CD4-positive, alpha-beta T cell treated with Interleukin-6 at 100 ng/mL for 8 hours (primary cell): ENCODE measurements at regions not wholly inside any gene's neighbourhood (a gene's known extent, or its start where the extent isn't known, plus 50 kb on each side); places are given as distances from the start of the nearest gene placed in this dataset.
"Not testable (repeated sequence)": the region's sequence is repeated elsewhere in the genome, so short reads cannot be mapped to it uniquely, and the experiment has no call there.

Experiments used
- DNase-seq: peaks from one replicate; pipeline ENCODE4 v3.0.0-alpha.2; 2020; ENCODE audit warnings: mixed read lengths, low spot score

DNA sequence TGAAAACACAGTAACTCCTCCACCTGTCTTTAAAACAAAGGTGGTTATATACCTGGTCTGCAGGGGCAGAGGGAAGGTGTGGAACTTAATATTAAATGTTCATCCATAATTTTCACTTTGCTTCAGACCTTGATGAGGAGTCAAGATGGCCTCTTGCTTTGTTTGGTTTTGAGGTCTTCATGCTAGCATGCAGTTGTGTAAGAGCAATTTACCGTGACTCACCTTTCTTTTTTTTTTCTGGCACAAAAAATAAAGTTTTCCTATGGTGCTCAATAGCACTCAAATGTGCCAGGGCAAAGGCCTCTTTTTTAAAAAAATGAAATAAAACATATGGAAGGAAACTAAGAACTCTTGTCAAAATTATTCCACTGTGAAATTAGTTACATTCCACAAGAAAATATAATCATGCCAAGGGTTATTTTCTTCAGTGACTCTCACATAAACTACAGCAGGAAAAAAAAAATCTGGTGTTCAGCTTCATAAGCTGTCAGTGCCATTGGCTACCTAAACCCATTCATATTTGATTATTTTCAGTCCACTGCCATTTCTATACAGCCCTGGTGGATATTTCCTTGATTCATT, 128.2 kb downstream of the SLC7A11 start:
- DNase-seq = no peak

DNA sequence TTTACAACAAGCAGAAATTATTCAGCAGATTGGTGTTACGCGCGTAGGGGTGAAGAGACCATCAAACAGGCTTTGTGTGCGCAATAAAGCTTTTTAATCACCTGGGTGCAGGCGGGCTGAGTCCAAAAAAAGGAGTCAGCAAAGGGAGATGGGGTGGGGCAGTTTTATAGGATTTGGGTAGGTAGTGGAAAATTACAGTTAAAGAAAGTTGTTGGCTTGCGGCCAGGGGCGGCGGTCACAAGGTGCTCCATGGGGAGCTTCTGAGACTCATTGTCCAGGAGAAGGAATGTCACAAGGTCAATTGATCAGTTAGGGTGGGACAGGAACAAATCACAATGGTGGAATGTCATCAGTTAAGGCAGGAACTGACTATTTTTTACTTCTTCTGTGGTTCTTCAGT, 129.3 kb downstream of the SLC7A11 start:
- not testable (repeated sequence) for DNase-seq

DNA sequence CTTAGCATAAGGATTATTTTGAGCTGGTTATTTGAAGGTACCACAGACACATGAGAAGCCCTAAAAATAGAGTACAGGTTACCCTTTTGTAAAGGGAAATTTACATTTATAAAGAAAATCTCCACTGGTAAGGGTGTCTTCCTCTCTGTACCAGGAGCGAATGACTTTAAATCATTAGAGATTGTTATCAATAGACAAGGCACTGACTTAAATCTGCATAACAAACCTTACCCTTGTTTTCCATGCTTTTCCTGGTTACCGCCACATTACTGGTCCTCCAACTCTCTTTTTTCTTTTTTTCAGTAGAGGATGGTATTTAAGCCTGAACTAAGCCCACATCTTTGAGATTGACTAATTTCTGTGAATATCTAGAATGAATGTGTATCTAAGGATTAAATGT, 129.8 kb downstream of the SLC7A11 start:
- no peak for DNase-seq

DNA sequence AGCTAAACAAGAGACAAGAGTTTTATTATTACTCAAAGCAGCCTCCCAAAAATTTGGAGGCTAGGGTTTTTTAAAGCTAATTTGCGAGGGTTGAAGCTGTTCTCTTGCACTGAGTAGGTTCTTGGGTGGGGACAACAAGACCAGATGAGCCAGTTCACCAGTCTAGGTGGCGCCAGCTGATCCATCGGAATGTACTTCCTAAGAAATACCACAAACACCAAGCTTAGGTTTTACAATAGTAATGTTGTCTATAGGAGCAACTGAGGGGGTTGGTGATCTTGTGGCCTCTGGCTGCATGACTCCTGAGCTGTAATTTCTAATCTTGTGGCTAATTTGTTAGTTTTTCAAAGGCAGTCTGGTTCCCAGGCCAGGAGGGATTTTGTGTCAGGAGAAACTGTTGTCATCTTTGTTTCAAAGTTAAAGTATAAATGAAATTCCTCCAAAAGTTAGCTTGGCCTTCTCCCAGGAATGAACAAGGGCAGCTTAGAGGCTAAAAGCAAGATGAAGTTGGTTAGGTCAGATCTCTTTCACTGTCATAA, 130.6 kb downstream of the SLC7A11 start:
- DNase-seq = no peak

DNA sequence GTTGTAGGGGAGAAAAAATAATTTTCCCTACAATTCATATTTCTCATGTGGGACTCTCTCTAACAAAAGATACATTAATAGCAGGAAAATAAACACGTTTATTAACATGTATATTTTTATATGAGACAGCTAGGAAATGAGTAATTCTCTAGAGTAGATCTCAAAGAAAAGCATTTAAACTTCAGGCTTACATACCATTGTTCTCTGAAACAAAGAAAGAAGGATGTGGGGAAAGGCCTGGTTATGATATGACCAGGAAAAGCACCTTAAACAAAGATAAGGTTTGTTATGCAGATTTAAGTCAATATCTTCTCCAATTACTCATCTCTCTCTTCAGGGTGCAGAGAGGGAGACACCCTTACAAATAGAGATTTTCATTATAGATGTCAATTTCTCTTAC, 131.3 kb downstream of the SLC7A11 start:
- no peak for DNase-seq

DNA sequence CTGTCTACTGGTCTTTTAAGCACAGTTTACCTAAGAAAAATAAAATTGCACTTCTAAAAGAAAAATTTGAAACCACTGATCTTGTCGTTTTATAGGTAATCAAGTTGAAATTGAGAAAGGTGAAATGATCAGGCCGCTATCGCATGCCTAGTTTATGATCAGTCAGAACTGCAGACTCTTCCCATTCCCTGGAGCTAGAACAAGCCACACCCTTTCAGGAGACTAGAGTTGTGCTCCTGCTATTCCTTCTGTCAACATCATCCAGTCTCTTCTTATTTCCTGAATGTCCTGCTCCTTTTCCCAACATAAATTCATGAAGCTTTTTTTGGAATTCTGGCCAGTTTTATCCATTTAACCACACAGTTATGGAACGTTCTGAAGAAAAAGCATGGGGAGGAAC, 135.1 kb downstream of the SLC7A11 start:
- DNase-seq = no peak

DNA sequence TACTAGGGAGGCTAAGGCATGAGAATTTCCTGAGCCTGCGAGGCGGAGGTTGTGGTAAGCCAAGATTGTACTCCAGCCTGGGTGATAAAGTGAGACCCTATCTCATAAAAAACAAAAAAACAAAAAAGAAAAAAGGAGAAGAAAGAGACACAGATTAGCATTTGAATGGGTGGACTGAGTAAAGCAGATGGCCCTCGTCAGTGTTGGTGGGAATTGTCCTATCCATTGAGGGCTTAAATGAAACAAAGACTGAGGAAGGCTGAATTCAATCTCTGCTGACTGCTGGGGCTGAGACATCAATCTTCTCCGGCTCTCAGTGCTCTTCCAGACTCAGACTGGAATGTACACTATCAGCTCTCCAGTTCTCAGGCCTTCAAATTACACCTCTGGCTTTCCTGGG, 136.8 kb downstream of the SLC7A11 start:
- no peak for DNase-seq

DNA sequence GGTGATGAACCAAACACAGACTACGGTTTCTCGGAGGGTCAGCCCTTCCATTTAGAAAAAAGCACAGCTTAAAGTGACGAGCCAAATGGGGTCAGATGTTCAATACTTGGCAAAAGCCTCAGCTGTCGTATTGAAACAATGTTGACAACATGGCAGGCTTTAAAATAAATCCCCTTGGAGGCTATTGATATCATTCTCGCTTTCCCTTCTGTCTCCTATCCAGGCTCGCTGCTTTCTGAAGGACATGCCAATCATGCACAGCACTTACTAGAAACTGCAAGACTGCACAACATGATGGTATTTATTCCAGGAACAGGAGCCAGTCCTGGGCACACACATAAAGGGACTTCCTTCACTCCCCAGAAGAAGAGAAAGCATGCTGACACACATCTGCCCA, 137.9 kb downstream of the SLC7A11 start:
- DNase-seq = no peak

DNA sequence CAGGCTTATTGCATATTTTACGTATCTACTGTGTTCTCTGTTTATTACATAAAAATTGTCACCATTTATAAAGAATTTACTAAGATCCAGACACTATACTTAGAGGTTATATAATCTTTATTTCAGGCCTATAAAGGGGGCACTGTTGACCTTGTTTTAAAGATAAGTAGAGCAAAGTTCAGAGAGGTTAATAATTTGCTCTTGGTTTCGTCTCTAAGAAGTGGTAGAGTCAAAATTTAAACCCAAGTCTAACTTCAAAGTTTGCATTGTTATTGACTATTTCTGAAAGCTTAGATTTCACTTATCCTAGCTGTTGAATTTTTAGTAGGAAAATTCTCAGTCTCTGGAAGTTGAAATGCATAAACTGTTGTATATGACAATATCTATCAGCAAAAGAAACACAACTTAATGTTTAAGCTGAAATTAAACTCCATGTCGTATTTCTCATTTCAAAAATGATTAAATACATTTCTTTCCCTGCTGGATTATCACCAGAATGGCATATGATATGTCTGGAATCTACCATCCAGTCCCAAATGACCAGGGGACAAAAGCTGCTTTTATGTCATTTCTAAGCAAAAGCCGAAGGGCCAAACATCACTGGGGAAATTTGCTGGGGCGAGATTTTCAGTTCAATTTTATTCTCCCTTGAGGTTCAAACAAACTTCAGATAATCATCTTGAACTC, 138.4 kb downstream of the SLC7A11 start:
- no peak for DNase-seq

DNA sequence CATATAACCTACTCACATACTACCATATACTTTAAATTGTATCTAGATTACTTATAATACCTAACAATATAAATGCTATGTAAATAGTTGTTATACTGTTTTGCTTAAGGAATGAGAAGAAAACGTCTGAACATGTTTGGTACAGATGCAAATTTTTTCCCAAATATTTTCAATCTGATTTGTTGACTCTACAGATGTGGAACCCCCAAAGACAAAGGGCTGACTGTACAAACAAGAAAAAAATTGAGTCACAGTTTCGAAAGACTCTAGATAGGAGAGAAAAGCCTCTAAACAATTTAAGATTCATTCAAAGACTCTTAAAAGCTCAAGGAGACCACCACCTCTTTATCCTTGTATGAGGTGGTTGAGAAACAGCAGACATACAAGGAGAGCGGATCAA, 142.8 kb downstream of the SLC7A11 start:
- DNase-seq = no peak

DNA sequence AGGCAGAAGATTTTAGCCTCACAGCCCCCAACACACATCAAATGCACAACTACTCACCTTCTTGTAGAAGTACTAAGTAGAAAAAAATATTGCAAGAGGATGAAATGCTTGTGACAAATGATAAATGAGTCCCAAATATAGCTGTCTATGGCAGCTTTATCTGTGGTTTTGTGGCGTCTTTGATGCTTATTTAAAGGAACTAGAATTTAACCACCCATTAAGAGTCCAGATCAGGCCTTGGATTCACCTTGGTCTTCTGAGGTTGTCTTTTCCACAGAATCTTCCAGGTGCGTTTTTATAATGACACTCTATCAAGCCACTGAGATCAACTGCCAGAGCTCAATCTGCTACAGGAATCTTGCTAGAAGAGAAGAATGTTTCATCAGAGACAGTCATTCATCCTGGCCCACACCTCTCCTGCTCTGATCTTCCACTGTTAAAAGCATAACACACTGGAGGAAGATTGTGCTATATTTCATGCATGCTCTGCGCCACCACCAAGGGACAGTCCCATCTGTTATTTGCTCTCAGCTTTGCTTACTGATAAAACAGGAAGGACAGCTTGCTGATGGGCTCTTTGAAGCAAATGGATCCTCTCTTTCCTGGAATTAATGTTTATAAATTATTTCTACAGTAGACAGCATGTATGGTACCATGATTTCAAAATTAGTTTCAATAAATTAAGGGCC, 144.1 kb downstream of the SLC7A11 start:
- DNase-seq = no peak

DNA sequence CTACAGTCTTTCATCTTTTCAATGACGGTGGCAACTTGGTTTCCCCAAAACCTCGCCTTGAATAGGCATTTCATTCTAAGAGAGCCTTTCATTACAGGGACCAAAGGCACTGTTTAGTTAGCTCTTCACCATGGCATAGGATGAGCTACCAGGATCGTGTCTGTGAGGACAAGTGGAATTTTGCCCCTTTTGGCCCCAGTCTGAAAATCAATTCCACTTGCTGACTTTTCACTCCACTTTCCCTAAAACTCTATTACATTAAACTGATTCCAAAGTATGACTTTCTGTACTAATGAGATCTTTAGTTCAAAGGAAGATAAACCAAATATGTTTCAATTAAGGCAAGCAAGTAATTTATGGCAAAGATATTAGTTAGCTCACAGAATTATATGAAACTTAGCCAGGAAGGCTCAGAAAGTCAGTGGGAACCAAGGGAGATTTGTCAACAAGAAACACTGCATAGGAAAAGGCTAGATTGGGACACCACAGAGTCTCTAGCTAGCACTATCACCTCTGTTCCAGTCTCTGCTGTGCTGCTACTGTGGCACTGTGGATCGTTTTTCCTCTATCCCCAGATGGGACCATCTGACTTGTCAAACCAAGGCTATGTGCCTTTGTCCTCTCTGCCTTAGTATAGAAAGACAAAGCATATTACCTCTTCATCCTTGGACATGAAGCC, 145.6 kb downstream of the SLC7A11 start:
- DNase-seq = no peak

DNA sequence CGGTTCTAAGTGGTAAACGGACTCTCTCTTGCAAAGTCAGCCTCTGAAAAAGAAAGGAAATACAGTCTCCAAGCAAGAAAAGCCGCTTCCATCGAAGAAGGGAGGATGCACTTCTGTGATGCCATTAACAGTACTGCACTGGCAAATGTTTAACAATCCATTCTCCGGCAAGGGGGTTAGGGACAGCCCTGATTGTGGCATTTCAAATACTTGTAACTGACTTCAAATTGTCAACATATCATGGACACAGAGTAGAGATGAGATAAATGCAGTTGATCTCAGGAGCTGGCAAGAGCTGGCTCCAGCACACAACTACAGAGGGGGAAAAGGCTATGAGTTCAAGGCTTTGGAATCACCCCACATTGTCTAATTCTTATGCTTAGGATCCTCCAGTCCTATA, 146.8 kb downstream of the SLC7A11 start:
- no peak for DNase-seq

DNA sequence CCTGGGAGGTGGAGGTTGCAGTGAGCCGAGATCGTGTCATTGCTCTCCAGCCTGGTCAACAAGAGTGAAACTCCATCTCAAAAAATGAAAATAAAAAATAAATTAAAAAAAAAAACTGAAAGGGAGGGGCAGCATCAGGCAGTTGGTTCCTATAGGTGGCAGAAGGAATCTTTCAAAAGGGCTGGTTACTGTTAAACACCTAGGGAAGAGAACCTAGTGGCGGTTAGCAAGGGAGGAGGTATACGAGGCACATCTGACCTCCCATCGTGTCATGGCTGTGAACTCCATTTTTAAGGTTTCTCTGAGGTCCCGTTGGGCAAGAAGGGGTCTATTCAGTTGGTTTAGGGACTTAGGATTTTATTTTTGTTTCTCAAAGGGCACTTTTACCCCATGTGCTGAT, 150.1 kb downstream of the SLC7A11 start:
- no peak for DNase-seq

DNA sequence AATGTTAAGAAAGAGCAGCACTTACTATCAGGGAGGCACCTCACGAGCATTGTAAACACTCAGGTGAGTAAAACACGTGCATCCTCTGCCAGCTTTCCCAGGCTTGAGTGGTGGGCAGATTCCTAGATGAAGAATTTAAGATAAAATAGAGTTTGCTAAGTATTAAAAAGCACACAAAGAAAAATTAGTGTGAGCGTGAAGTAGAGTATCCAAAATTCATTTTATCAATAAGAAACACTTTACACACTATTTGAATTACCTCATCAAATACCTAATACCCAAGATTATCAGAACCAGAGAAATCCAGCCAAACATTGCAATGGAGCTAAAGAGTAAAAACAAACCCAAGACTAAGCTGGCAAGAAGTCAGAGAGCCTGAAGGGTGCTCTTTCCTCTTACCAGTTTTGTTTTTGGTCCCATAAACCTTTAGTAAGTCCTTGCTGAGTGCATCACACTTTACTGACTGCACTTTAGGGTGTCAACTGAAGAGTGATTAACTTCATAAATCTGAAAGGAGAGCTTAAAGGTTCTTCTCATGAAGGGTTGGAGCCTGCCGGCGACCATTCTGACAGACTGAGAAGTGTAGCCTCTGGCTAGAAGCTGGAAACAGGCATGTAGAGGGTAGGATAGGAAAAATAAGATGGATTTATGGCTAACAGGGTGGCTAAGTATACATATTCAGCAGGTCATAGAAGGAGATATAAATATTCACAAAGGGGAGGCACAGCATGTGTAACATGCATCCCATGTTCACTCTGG, 151.1 kb downstream of the SLC7A11 start:
- DNase-seq = no peak

DNA sequence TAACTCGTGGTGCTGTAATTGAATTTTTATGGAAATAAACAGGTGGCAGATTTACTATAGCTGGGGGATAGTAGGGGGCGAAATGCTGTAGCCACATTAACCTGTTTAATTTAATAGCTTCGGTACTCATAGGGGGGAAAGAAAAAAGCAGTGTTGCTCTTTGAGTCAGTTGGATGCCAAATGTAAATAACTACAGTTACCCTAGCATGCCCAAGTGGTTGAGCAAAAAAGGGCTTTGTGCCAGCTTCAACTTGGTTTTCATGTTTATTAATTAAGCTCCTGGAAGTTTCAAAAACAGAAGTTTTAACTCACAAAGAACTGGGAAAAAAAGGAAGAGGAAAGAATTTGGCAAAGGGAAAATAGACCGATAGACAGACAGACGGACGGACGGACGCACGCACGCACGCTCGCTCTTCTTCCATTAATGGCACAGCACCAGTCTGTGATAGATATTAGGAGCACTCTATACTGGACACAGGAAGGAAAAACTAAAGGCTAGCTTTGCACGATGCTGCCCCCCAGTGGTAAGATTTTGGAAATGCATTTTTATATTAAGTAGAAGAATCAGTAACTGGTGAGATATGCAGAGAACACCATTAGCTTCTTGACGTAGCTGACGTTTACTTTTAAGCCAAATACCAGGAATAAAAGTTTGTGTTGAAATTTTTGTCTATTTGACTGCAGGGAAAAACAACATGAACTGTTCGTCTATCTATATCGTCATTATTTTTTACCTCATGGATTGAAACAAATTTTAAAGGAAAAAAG, 151.8 kb downstream of the SLC7A11 start:
- peak; percentile 4 for DNase-seq

DNA sequence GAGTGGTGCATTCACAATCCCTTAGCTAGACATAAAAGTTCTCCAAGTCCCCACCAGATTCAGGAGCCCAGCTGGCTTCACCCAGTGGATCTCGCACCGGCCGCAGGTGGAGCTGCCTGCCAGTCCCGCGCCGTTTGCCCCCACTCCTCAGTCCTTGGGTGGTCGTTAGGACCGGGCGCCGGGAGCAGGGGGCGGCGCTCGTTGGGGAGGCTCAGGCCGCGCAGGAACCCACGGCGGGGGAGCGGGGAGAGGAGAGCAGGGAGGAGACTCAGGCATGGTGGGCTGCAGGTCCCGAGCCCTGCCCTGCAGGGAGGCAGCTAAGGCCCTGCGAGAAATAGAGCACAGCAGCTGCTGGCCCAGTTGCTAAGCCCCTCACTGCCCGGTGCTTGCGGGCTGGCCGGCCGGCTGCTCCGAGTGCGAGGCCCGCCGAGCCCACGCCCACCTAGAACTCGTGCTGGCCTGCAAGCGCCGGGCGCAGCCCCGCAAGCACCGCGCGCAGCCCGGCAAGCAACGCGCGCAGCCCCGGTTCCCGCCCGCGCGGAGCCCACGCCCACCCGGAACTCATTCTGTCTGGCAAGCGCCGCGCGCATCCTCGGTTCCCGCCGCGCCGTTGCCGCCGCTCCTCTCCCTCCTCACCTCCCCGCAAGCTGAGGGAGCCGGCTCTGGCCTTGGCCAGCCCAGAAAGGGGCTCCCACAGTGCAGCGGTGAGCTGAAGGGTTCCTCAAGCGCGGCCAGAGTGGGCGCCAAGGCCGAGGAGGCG, 153.5 kb downstream of the SLC7A11 start:
- no peak for DNase-seq

DNA sequence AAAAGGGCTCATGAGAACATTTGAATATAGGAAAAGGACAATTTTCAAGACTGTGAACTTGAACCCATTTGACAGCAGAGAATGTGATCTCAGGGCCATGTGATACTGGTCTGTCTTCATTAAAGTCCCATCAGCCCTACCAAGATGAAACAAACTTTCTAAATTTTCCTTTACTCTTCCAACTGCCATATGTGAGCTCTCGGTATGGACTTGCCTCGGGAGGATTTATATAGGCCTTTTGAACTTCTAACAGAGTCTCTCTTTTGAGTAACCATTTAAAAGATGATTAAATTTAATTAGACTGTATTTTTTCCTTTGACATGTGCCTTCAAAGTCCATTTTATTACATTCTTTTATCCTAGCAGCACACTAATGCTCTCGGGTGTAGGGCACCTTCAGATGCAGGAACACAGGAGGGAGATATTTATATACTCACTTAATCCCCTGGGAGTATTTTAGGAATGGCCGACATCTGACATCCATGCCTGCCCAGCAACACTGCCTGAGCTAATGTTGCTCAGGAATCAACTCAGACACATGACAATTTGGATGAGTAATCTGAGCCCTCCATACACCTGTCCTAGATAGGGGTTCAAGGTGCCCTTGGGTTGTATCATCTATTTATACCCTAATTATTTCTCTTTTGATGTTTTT, 155.0 kb downstream of the SLC7A11 start:
- DNase-seq = no peak

DNA sequence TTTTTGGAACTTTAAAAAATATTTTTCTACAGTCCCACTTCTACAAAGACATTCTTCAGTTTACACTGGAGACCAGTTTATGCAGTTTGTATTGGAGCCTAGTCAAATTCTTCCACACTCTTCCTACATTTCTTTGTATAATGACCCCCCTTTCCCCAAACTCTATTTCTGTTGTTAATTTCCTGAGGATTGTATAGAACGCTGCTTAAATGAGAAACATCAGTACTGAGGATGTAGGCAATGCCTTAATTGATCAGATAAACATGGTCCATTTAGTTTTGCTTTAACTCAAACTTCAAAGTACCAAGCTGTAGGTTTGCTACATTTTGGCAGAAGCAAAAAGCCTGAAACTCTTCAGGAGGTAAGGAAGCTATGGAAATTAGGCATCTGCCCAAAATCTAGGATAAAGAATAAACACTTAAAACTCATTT, 155.5 kb downstream of the SLC7A11 start:
- no peak for DNase-seq

DNA sequence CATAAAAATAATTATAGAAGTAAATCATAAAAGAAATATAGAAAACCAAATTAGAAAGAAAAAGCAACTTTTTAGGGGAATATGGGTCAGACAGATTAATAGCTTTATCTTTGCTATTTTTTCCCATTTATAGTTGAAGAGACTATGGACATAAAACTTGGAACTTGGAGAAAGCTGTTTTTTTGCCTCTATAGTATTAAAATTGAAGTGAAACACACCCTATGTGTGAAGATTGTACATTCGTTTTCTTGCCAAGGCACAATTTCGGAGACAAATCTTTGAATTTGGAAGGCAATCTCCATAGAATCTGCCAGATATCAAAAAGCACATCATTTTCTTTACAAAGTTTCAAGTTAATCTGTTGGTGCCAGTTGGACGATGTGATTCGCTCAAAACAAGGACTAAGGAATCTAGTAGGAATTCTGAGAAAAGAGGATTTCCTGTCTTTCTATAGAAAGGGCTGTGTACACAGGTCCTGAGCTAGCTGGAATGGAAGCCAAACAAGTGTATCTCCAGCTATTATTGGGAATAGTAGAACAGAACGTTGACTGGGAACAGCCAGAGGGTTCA, 156.3 kb downstream of the SLC7A11 start:
- DNase-seq = no peak
